Fibroblast of mammary gland (primary cell): ENCODE measurements at regions not wholly inside any gene's neighbourhood (a gene's known extent, or its start where the extent isn't known, plus 50 kb on each side); places are given as distances from the start of the nearest gene placed in this dataset.
A peak's percentile ranks its signal among the peaks of the same experiment; 100 is the strongest.

Experiments
- DNase-seq: peaks from one replicate; pipeline ENCODE4 v3.0.0-alpha.2; 2010; ENCODE audit warnings: low read depth
- H3K4me3 ChIP-seq: 2 replicates; pipeline ENCODE4 v1.5.1; 2011; ENCODE audit warnings: low read depth, mild to moderate bottlenecking, low read length, moderate library complexity; ENCODE audit not compliant: control insufficient read depth
- CTCF ChIP-seq: conservative IDR thresholded peaks from 2 replicates; pipeline ENCODE4 v1.5.1; 2011; ENCODE audit warnings: low read depth, low read length, inconsistent platforms; ENCODE audit not compliant: control insufficient read depth, insufficient read depth

GRCh38 chr7:22884911-22885788 lies 62.5 kb upstream of the TOMM7 start:
- DNase-seq = peak; percentile 22

DNA sequence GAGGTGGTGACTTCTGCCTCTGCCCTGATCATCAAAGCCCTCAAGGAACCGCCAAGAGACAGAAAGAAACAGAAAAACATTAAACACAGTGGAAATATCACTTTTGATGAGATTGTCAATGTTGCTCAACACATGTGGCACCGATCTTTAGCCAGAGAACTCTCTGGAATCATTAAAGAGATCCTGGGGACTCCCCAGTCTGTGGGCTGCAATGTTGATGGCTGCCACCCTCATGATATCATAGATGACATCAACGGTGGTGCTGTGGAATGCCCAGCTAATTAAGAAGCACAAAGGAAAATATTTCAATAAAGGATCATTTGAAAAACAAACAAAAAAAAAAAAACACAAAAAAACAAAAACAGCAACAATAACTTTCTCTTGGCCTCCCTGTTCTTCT lies 59.5 kb upstream of the TOMM7 start:
- no peak for DNase-seq
- no peak overlapping the region for H3K4me3 ChIP-seq
- no peak for TF ChIP-seq CTCF

More at GRCh38 chr7:22884911-22885788, 62.5 kb upstream of the TOMM7 start:
- no peak overlapping the region for H3K4me3 ChIP-seq
- TF ChIP-seq CTCF = no peak

- no peak for DNase-seq
- no peak overlapping the region for H3K4me3 ChIP-seq
- no peak for TF ChIP-seq CTCF
Observed at GRCh38 chr7:22879709-22880306, 57.2 kb upstream of the TOMM7 start.

DNA sequence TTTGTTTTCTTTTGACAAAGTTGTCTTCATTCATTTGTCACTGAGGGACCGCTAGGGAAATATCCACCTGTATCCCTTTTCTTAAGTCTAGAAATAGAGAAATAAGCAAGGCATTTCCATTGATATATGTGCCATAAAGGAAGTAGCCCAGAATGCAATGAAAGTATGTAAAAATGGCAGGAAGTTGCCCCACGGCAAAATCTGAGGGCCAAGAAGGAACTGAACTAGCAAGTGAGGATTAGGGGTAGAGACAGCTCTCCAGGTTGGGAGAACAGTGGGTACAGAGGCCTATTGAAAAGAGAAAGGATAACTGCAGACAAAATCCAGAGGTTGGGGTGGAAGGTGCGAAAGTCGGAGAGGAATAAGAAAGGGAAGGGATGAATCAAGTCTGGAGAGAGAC lies 56.6 kb upstream of the TOMM7 start:
- no peak for TF ChIP-seq CTCF

GRCh38 chr7:22876986-22877729 lies 54.5 kb upstream of the TOMM7 start:
- DNase-seq = no peak
- no peak for TF ChIP-seq CTCF
- no peak overlapping the region for H3K4me3 ChIP-seq

More for the DNA sequence above, 56.6 kb upstream of the TOMM7 start:
- no peak overlapping the region for H3K4me3 ChIP-seq
- DNase-seq = no peak

GRCh38 chr7:22875470-22875869 lies 52.8 kb upstream of the TOMM7 start:
- no peak overlapping the region for H3K4me3 ChIP-seq
- no peak for TF ChIP-seq CTCF
- no peak for DNase-seq
